Stimulated activated naive B cell treated with anti-CD40 and anti-IgM and Interleukin-4, amounts not matched to agents 10 μg/mL and 1 μg/mL and 100 μg/mL, for 72 hours (primary cell): ENCODE measurements at regions not wholly inside any gene's neighbourhood (a gene's known extent, or its start where the extent isn't known, plus 50 kb on each side); places are given as distances from the start of the nearest gene placed in this dataset.
"Not testable (repeated sequence)": the region's sequence is repeated elsewhere in the genome, so short reads cannot be mapped to it uniquely, and the experiment has no call there.

Experiments
- ATAC-seq, 2 donors: fragments of 150-1000 bp; cut with Tn5 transposase; replicated peaks; 2 replicates each; pipeline ENCODE4 v1.10.0; 2021; ENCODE audit warnings: moderate library complexity in 1 of 2
- DNase-seq: peaks from one replicate; pipeline ENCODE4 v3.0.0; 2021
- H3K27ac Mint-ChIP-seq: one replicate; pipeline ENCODE4 v1.8.0; 2022; ENCODE audit warnings: mild to moderate bottlenecking, mixed read lengths
- H3K27me3 Mint-ChIP-seq, 2 donors: one replicate each; pipeline ENCODE4 v1.8.0; 2022; ENCODE audit warnings: mixed read lengths in 2 of 2
- H3K36me3 Mint-ChIP-seq, 2 donors: one replicate each; pipeline ENCODE4 v1.8.0; 2022; ENCODE audit warnings: mixed read lengths in 2 of 2, mild to moderate bottlenecking in 1 of 2
- H3K4me1 Mint-ChIP-seq, 2 donors: one replicate each; pipeline ENCODE4 v1.8.0; 2022; ENCODE audit warnings: mixed read lengths in 2 of 2, mild to moderate bottlenecking in 1 of 2
- H3K4me3 Mint-ChIP-seq, 2 donors: one replicate each; pipeline ENCODE4 v1.8.0; 2022; ENCODE audit warnings: mild to moderate bottlenecking in 2 of 2, mixed read lengths in 2 of 2, moderate library complexity in 1 of 2
- H3K9me3 Mint-ChIP-seq, 2 donors: one replicate each; pipeline ENCODE4 v1.8.0; 2022; ENCODE audit warnings: mixed read lengths in 2 of 2, mild to moderate bottlenecking in 1 of 2

GRCh38 chr10:21144047-21144446 lies 246.9 kb upstream of the NEBL start:
- H3K27me3 Mint-ChIP-seq = peaks cover 0 to 7% of the 10 kb centered on the region in 2 donors

GRCh38 chr10:21141946-21142492 lies 244.9 kb upstream of the NEBL start:
- H3K4me1 Mint-ChIP-seq = no peaks in the 10 kb centered on the region
- ATAC-seq (no peak), DNase-seq (no peak)
- H3K27ac Mint-ChIP-seq = no peak overlapping the region
- H3K36me3 Mint-ChIP-seq = no peaks in the 10 kb centered on the region
- H3K4me3 Mint-ChIP-seq = no peak overlapping the region
- H3K9me3 Mint-ChIP-seq = no peaks in the 10 kb centered on the region
- H3K27me3 Mint-ChIP-seq = peaks cover 0 to 7% of the 10 kb centered on the region in 2 donors

More at GRCh38 chr10:21144047-21144446, 246.9 kb upstream of the NEBL start:
- no peak for DNase-seq
- Mint-ChIP-seq H3K4me3 (no peak overlapping the region), H3K4me1 (no peaks in the 10 kb centered on the region), H3K9me3 (peaks cover 0 to 2% of the 10 kb centered on the region in 2 donors), H3K36me3 (no peaks in the 10 kb centered on the region), H3K27ac (no peak overlapping the region)
- ATAC-seq = no peak

GRCh38 chr10:21138769-21139340 lies 241.7 kb upstream of the NEBL start:
- H3K27ac Mint-ChIP-seq = no peak overlapping the region
- H3K4me3 Mint-ChIP-seq = no peak overlapping the region
- H3K27me3 Mint-ChIP-seq = peaks cover 5 to 7% of the 10 kb centered on the region in 2 donors
- DNase-seq (no peak), ATAC-seq (no peak)
- no peaks in the 10 kb centered on the region for H3K36me3 Mint-ChIP-seq
- no peaks in the 10 kb centered on the region for H3K4me1 Mint-ChIP-seq
- no peaks in the 10 kb centered on the region for H3K9me3 Mint-ChIP-seq

- no peak overlapping the region for H3K4me3 Mint-ChIP-seq
- H3K9me3 Mint-ChIP-seq = no peaks in the 10 kb centered on the region
- peaks cover 0 to 5% of the 10 kb centered on the region in 2 donors for H3K27me3 Mint-ChIP-seq
- DNase-seq (no peak), ATAC-seq (no peak)
- H3K4me1 Mint-ChIP-seq = no peaks in the 10 kb centered on the region
- H3K36me3 Mint-ChIP-seq = no peaks in the 10 kb centered on the region
- no peak overlapping the region for H3K27ac Mint-ChIP-seq
Observed at GRCh38 chr10:21135023-21135931, 238.2 kb upstream of the NEBL start.

- Mint-ChIP-seq H3K4me1 (no peaks in the 10 kb centered on the region), H3K4me3 (no peak overlapping the region), H3K27me3 (peaks cover 0 to 5% of the 10 kb centered on the region in 2 donors), H3K9me3 (no peaks in the 10 kb centered on the region), H3K36me3 (no peaks in the 10 kb centered on the region), H3K27ac (no peak overlapping the region)
- DNase-seq (no peak), ATAC-seq (no peak)
Observed at GRCh38 chr10:21134645-21135022, 237.5 kb upstream of the NEBL start.

- H3K36me3 Mint-ChIP-seq = no peaks in the 10 kb centered on the region
- H3K9me3 Mint-ChIP-seq = peaks cover 0 to 1% of the 10 kb centered on the region in 2 donors
- H3K4me1 Mint-ChIP-seq = no peaks in the 10 kb centered on the region
- no peaks in the 10 kb centered on the region for H3K27me3 Mint-ChIP-seq
- DNase-seq = no peak
- H3K4me3 Mint-ChIP-seq = no peak overlapping the region
- no peak for ATAC-seq
- H3K27ac Mint-ChIP-seq = no peak overlapping the region
Observed at GRCh38 chr10:21130683-21131442, 233.8 kb upstream of the NEBL start.

- no peak overlapping the region for H3K27ac Mint-ChIP-seq
- H3K36me3 Mint-ChIP-seq = no peaks in the 10 kb centered on the region
- no peaks in the 10 kb centered on the region for H3K27me3 Mint-ChIP-seq
- H3K4me3 Mint-ChIP-seq = no peak overlapping the region
- ATAC-seq (no peak), DNase-seq (no peak)
- peaks cover 0 to 1% of the 10 kb centered on the region in 2 donors for H3K9me3 Mint-ChIP-seq
- H3K4me1 Mint-ChIP-seq = no peaks in the 10 kb centered on the region
Observed at GRCh38 chr10:21130108-21130507, 233.0 kb upstream of the NEBL start.

- H3K4me3 Mint-ChIP-seq = no peak overlapping the region
- H3K36me3 Mint-ChIP-seq = no peaks in the 10 kb centered on the region
- DNase-seq (no peak), ATAC-seq (no peak)
- H3K27ac Mint-ChIP-seq = no peak overlapping the region
- H3K9me3 Mint-ChIP-seq = peaks cover 0 to 1% of the 10 kb centered on the region in 2 donors
- H3K27me3 Mint-ChIP-seq = peaks cover 5 to 6% of the 10 kb centered on the region in 2 donors
- H3K4me1 Mint-ChIP-seq = no peaks in the 10 kb centered on the region
Observed at GRCh38 chr10:21125471-21126228, 228.5 kb upstream of the NEBL start.

- no peak for ATAC-seq
- peaks cover 5 to 6% of the 10 kb centered on the region in 2 donors for H3K27me3 Mint-ChIP-seq
- peaks cover 0 to 1% of the 10 kb centered on the region in 2 donors for H3K9me3 Mint-ChIP-seq
- no peak for DNase-seq
- no peaks in the 10 kb centered on the region for H3K4me1 Mint-ChIP-seq
- H3K27ac Mint-ChIP-seq = no peak overlapping the region
- H3K36me3 Mint-ChIP-seq = no peaks in the 10 kb centered on the region
- no peak overlapping the region for H3K4me3 Mint-ChIP-seq
Observed at GRCh38 chr10:21122907-21123306, 225.8 kb upstream of the NEBL start.

GRCh38 chr10:21121822-21122221 lies 224.7 kb upstream of the NEBL start:
- not testable (repeated sequence) for H3K4me3 Mint-ChIP-seq, H3K9me3 Mint-ChIP-seq, H3K27ac Mint-ChIP-seq, H3K27me3 Mint-ChIP-seq, H3K4me1 Mint-ChIP-seq, H3K36me3 Mint-ChIP-seq, DNase-seq, ATAC-seq

- DNase-seq (no peak), ATAC-seq (no peak)
- Mint-ChIP-seq H3K4me1 (peaks cover 2 to 5% of the 10 kb centered on the region in 2 donors), H3K4me3 (no peak overlapping the region), H3K9me3 (peaks cover 3% of the 10 kb centered on the region in 2 donors), H3K27me3 (peaks cover 0 to 5% of the 10 kb centered on the region in 2 donors), H3K27ac (no peak overlapping the region), H3K36me3 (no peaks in the 10 kb centered on the region)
Observed at GRCh38 chr10:21114683-21115082, 217.6 kb upstream of the NEBL start.

- no peak overlapping the region for H3K27ac Mint-ChIP-seq
- peaks cover 0 to 1% of the 10 kb centered on the region in 2 donors for H3K36me3 Mint-ChIP-seq
- no peak overlapping the region for H3K4me3 Mint-ChIP-seq
- no peaks in the 10 kb centered on the region for H3K27me3 Mint-ChIP-seq
- ATAC-seq (no peak), DNase-seq (no peak)
- peaks cover 6 to 11% of the 10 kb centered on the region in 2 donors for H3K9me3 Mint-ChIP-seq
- H3K4me1 Mint-ChIP-seq = peaks cover 2 to 5% of the 10 kb centered on the region in 2 donors
Observed at GRCh38 chr10:21110358-21110757, 213.2 kb upstream of the NEBL start.

- not testable (repeated sequence) for H3K4me3 Mint-ChIP-seq, DNase-seq, H3K9me3 Mint-ChIP-seq, H3K36me3 Mint-ChIP-seq, H3K27ac Mint-ChIP-seq, H3K27me3 Mint-ChIP-seq, ATAC-seq, H3K4me1 Mint-ChIP-seq
Observed at GRCh38 chr10:21106931-21107330, 209.8 kb upstream of the NEBL start.

GRCh38 chr10:21105331-21105730 lies 208.2 kb upstream of the NEBL start:
- H3K9me3 Mint-ChIP-seq, ATAC-seq, H3K4me3 Mint-ChIP-seq: not testable (repeated sequence)

More at GRCh38 chr10:21105331-21105730, 208.2 kb upstream of the NEBL start:
- H3K4me1 Mint-ChIP-seq, H3K27ac Mint-ChIP-seq, H3K36me3 Mint-ChIP-seq, H3K27me3 Mint-ChIP-seq, DNase-seq: not testable (repeated sequence)
